M059J (cell line): ENCODE measurements at regions not wholly inside any gene's neighbourhood (a gene's known extent, or its start where the extent isn't known, plus 50 kb on each side); places are given as distances from the start of the nearest gene placed in this dataset.
"Not testable (repeated sequence)": the region's sequence is repeated elsewhere in the genome, so short reads cannot be mapped to it uniquely, and the experiment has no call there.

Source experiments
- DNase-seq: peaks from one replicate; pipeline ENCODE4 v3.0.0-alpha.2; 2012; ENCODE audit warnings: low read depth

DNA sequence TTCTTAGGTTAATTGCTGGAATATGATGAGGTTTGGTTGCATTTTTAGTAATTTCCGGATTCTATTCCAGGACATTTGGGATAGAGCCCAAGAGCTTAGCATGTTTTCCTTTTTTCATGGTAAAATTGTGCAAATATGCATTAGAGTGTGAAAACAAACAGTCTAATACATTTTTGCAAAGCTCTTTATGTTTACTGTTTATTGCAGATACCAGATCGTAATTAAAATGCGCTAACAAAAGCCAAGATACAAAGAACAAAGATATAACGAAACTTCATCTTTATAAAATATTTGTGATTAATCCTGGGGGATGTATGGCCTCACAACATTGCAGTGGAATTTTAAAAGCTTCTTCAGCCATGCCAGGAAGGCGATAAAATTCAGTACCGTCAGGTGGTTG, 94.5 kb upstream of the TBC1D5 start:
- DNase-seq: no peak

DNA sequence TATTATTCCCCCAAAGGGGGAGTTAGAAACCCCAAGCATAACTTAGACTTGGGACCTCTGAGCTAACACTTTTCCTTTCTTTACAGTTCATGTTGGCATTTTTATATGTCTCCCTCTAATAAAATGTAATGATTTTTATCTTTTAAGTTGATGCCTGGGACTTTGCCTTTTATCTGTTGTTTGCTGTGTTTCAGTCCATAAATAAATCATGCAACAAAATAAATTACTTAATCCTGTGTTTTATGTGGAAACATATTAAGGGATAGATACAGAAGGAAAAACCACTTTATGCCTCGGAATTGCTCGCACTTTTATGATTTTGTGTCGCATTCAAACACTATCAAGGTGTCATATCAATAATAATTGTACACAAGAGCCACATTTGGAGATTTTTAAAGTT, 93.7 kb upstream of the TBC1D5 start:
- no peak for DNase-seq

DNA sequence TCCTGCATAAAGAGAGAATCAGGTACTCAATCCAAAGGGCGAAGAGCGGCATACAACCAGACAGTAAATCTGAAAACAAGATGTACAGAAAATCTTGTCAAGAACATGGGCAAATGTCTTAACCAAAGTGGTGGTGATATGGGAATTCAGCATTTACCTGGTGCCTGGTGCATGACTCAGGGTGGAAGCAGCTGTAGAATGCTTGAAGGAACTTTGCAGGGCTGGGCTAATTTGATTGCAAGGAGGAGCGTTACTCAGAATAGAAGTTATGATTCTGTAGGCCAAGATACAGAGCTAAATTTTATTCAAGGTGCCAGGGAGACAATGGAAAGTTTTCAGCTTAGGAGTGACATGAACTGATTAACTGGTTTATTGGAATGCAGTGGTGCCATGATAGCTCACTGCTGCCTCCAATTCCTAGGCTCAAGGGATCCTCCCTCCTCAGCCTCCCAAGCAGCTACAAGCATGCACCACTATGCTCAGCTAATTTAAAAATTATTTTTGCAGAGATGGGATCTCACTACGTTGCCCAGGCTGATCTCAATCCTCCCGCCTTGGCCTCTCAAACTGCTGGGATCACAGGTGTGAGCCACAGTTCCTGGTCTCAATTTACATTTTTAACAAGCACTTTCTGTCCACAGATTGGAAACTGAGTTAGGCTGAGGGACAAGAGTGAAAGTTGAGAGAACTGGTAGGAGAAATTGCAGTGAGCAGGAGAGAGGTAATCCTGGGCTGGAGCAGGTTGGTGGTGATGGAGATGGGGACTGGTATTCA, 91.5 kb upstream of the TBC1D5 start:
- peak; percentile 70 for DNase-seq

GRCh38 chr3:17832016-17832415, 89.6 kb upstream of the TBC1D5 start:
- DNase-seq: peak; percentile 19

- DNase-seq: peak; percentile 37
Observed at GRCh38 chr3:17831366-17831765, 88.9 kb upstream of the TBC1D5 start.

DNA sequence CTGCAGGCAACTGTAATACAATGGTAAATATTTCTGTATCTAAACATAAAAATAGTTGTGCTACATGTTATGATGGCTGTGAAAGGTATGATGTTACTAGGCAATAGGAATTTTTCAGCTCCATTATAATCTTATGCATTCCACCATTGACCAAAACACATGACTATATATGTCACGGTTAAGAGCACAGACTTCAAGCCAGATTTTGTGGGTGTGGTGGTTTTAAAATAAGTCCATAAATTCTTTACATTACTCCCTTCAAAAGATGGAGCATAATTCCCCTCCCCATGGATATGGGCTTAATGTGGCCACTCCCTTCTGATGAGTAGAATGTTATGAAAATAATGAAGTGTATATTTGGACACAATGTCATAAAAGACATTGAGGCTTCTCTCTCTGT, 88.4 kb upstream of the TBC1D5 start:
- no peak for DNase-seq

GRCh38 chr3:17828388-17828787, 86.0 kb upstream of the TBC1D5 start:
- DNase-seq: no peak

GRCh38 chr3:17825298-17825697, 82.9 kb upstream of the TBC1D5 start:
- no peak for DNase-seq

DNA sequence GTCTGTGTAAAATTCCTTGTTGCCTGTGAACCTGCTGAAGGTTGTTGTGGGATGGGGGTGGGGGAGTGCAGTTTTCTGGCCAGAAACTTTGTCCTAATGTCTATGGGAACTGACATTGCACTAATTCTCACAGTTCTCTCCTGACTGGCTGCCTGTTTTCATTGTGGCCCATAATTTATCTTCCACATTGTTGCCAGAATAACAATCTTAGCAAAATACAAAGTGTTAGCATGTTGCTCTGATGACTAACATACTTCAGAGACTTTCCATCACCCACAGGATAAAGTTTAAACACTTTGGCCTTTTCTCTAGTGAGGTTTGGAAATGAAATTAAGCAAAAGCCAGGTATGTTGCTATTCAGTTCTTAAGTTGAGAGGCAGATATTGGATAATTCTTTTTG, 81.4 kb upstream of the TBC1D5 start:
- DNase-seq: peak; percentile 34

DNA sequence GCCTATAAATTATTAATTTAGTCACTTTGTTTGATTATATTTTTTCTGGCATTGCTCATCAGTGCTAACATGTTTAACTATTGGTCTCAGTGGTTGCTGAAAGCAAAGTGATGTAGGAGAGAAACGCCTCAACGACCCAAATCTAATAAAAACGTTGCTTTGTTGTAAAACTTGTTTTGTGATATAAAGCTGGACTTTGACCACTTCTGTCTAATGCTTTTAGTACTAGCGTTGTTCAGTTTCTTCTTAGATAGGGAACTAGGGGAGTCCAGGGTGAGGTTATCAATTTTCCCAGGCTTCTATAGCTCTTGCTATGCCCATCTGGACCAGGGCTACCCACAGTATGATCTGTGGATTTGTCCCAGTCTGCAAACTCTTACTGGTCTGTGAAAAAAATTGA, 80.6 kb upstream of the TBC1D5 start:
- DNase-seq: no peak

GRCh38 chr3:17820704-17821103, 78.3 kb upstream of the TBC1D5 start:
- DNase-seq: peak; percentile 55

GRCh38 chr3:17820275-17820674, 77.8 kb upstream of the TBC1D5 start:
- peak; percentile 46 for DNase-seq

GRCh38 chr3:17817973-17818372, 75.5 kb upstream of the TBC1D5 start:
- DNase-seq: not testable (repeated sequence)

DNA sequence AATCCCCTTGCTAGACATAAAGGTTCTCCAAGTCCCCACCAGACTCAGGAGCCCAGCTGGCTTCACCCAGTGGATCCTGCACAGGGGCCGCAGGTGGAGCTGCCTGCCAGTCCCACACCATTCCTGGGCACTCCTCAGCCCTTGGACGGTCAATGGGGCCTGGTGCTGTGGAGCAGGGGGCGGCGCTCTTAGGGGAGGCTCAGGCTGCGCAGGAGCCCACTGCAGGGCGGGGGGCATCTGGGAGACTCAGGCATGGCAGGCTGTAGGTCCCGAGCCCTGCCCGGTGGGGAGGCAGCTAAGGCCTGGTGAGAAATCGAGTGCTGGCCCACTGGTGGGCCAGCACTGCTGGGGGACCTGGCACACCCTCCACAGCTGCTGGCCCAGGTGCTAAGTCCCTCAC, 75.1 kb upstream of the TBC1D5 start:
- DNase-seq: no peak

DNA sequence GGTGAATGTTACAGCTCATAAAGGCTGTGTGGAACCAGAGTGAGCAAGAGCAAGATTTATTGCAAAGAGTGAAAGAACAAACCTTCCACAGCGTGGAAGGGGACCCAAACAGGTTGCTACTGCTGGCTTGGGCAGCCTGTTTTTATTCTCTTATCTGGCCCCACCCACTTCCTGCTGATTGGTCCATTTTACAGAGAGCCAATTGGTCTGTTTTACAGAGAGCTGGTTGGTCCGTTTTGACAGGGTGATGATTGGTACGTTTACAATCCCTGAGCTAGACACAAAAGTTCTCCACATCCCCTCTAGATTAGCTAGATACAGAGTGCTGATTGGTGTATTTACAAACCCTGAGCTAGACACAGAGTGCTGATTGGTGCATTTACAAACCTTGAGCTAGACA, 74.4 kb upstream of the TBC1D5 start:
- DNase-seq: not testable (repeated sequence)

DNA sequence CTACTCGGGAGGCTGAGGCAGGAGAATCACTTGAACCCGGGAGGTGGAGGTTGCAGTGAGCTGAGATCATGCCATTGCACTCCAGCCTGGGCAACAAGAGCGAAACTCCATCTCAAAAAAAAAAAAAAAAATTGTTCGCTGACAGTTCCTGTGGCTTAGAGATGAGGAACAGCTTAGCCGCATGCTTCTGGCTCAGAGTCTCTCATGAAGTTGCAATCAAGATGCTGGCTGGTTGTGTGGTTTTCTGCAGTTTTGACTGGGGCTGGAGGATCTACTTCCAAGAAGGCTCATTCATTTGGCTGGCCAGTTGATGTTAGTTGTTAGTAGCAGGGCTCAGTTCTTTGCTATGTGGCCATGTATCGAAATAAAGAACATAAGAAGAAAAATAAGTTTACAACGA, 69.9 kb upstream of the TBC1D5 start:
- not testable (repeated sequence) for DNase-seq

GRCh38 chr3:17811646-17812045, 69.2 kb upstream of the TBC1D5 start:
- peak; percentile 36 for DNase-seq

DNA sequence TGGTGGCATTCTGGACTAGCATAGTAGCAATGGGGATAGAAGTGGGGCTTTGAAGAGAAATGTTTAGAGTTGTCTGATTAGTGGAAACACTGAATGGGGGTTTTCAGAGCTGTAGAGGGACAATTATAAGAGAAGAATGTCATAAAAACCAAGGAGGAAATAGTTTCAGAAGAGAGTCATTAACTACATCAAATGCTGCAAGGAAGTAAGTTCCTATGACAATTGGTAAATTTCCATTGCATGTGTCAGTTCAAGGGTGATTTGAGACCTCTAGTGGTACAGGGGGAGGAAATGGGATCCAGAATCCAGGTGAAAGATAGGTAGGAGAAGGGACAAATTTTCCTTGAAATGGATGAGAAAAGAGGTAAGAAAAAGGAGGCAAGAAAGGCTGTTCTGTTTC, 68.3 kb upstream of the TBC1D5 start:
- DNase-seq: peak; percentile 87

GRCh38 chr3:17808994-17809393, 66.6 kb upstream of the TBC1D5 start:
- DNase-seq: peak; percentile 85

- DNase-seq: no peak
Observed at GRCh38 chr3:17806876-17807275, 64.4 kb upstream of the TBC1D5 start.

DNA sequence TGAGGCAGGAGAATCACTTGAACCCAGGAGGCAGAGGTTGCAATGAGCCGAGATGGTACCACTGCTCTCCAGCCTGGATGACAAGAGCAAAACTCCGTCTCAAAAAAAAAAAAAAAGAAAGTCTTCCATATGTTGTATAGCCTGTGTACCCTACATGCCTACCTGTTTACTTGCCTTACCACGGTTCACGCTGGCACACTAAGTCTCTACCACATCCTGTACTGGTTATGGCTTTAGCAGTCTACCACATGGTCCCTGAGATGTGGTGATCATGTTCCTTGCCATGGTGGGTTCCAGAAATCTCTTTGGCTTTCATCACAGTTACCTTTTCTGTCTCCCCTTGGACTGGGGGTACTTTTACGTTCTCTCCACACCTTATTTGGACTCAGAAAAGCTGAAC, 63.8 kb upstream of the TBC1D5 start:
- no peak for DNase-seq

GRCh38 chr3:17805461-17805940, 63.1 kb upstream of the TBC1D5 start:
- DNase-seq: no peak

GRCh38 chr3:17802950-17803349, 60.5 kb upstream of the TBC1D5 start:
- no peak for DNase-seq

DNA sequence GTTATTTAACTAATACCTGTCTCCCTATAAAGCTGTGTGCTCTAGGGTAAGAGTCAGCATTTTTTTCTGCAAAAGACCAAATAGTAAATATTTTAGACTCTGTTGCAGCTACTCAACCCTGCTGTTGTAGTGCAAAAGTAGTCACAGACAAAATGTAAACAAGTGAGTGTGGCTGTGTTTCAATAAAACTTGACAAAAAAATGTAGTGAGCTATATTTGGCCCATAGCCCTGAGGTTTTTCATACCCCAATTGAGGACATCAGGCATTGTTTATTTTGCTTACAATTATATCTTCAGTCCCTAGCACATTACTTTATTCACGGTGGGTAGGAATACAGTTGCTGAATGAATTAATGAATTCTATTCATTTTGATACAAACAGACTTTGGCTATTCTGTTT, 58.7 kb upstream of the TBC1D5 start:
- DNase-seq: peak; percentile 51
